H9 (cell line): ENCODE measurements at regions not wholly inside any gene's neighbourhood (a gene's known extent, or its start where the extent isn't known, plus 50 kb on each side); places are given as distances from the start of the nearest gene placed in this dataset.

ENCODE experiments used
- DNase-seq: peaks from one replicate; pipeline ENCODE4 v3.0.0-alpha.2; 2017
- H2AFZ ChIP-seq: one replicate; pipeline ENCODE4 v1.6.1; 2013; ENCODE audit warnings: mild to moderate bottlenecking, low read length, control low read depth, moderate library complexity
- H2AK5ac ChIP-seq: 2 replicates; pipeline ENCODE4 v1.6.1; 2013; ENCODE audit warnings: low read length, control low read depth, mixed read lengths; ENCODE audit not compliant: insufficient read length
- H2BK120ac ChIP-seq: one replicate; pipeline ENCODE4 v1.6.1; 2013; ENCODE audit warnings: low read depth, mild to moderate bottlenecking, low read length, control low read depth, inconsistent platforms; ENCODE audit not compliant: poor library complexity, severe bottlenecking
- H2BK12ac ChIP-seq: 2 replicates; pipeline ENCODE4 v1.6.1; 2013; ENCODE audit warnings: low read length, control low read depth, mixed read lengths, low read depth; ENCODE audit not compliant: insufficient read length
- H2BK15ac ChIP-seq: 2 replicates; pipeline ENCODE4 v1.6.1; 2013; ENCODE audit warnings: low read depth, low read length, control low read depth
- H2BK20ac ChIP-seq: one replicate; pipeline ENCODE4 v1.6.1; 2013; ENCODE audit warnings: low read depth, mild to moderate bottlenecking, low read length, control low read depth, inconsistent platforms; ENCODE audit not compliant: poor library complexity, severe bottlenecking
- H2BK5ac ChIP-seq: 2 replicates; pipeline ENCODE4 v1.6.1; 2013; ENCODE audit warnings: low read length, control low read depth, mixed read lengths; ENCODE audit not compliant: insufficient read length
- H3K14ac ChIP-seq: 2 replicates; pipeline ENCODE4 v1.6.1; 2013; ENCODE audit warnings: low read length, control low read depth; ENCODE audit not compliant: insufficient read depth
- H3K18ac ChIP-seq: 2 replicates; pipeline ENCODE4 v1.6.1; 2013; ENCODE audit warnings: low read depth, mild to moderate bottlenecking, mixed read lengths, low read length, control low read depth; ENCODE audit not compliant: insufficient read length
- H3K23ac ChIP-seq: 2 replicates; pipeline ENCODE4 v1.6.1; 2013; ENCODE audit warnings: low read length, control low read depth, mixed read lengths, low read depth; ENCODE audit not compliant: insufficient read length
- H3K23me2 ChIP-seq: 2 replicates; pipeline ENCODE4 v1.6.1; 2013; ENCODE audit warnings: low read depth, mild to moderate bottlenecking, mixed read lengths, low read length, control low read depth; ENCODE audit not compliant: insufficient read length, poor library complexity, severe bottlenecking
- H3K27ac ChIP-seq: 2 replicates; pipeline ENCODE4 v1.5.1; 2013; ENCODE audit warnings: low read length, control low read depth, mixed read lengths, low read depth; ENCODE audit not compliant: insufficient read length
- H3K27me3 ChIP-seq: 2 replicates; pipeline ENCODE4 v1.6.1; 2013; ENCODE audit warnings: low read length, control low read depth, inconsistent platforms; ENCODE audit not compliant: insufficient read depth
- H3K4ac ChIP-seq: 2 replicates; pipeline ENCODE4 v1.6.1; 2013; ENCODE audit warnings: low read depth, mild to moderate bottlenecking, control low read depth, inconsistent platforms, low read length, moderate library complexity
- H3K4me1 ChIP-seq: 2 replicates; pipeline ENCODE4 v1.6.1; 2013; ENCODE audit warnings: low read length, control low read depth, inconsistent platforms; ENCODE audit not compliant: insufficient read depth
- H3K4me2 ChIP-seq: 2 replicates; pipeline ENCODE4 v1.6.1; 2013; ENCODE audit warnings: low read length, control low read depth, mixed read lengths; ENCODE audit not compliant: insufficient read length, insufficient read depth
- H3K56ac ChIP-seq: 2 replicates; pipeline ENCODE4 v1.6.1; 2013; ENCODE audit warnings: low read depth, mild to moderate bottlenecking, mixed read lengths, low read length, control low read depth; ENCODE audit not compliant: insufficient read length
- H3K79me1 ChIP-seq: 2 replicates; pipeline ENCODE4 v1.6.1; 2013; ENCODE audit warnings: low read depth, mild to moderate bottlenecking, moderate library complexity, low read length, control low read depth, inconsistent platforms; ENCODE audit not compliant: insufficient read depth, poor library complexity, severe bottlenecking
- H3K79me2 ChIP-seq: 2 replicates; pipeline ENCODE4 v1.6.1; 2013; ENCODE audit warnings: low read length, control low read depth, inconsistent platforms; ENCODE audit not compliant: insufficient read depth
- H3K9ac ChIP-seq: 2 replicates; pipeline ENCODE4 v1.6.1; 2013; ENCODE audit warnings: low read length, control low read depth, mixed read lengths; ENCODE audit not compliant: insufficient read length; ENCODE audit errors: extremely low read depth
- H3K9me3 ChIP-seq: one replicate; pipeline ENCODE4 v1.6.1; 2013; ENCODE audit warnings: low read depth, low read length, inconsistent platforms; ENCODE audit not compliant: control insufficient read depth
- H3T11ph ChIP-seq: one replicate; pipeline ENCODE4 v1.6.1; 2013; ENCODE audit warnings: mild to moderate bottlenecking, low read length, control low read depth, inconsistent platforms
- H4K20me1 ChIP-seq: one replicate; pipeline ENCODE4 v1.6.1; 2013; ENCODE audit not compliant: control insufficient read depth, insufficient read length, insufficient read depth
- H4K5ac ChIP-seq: 2 replicates; pipeline ENCODE4 v1.6.1; 2013; ENCODE audit warnings: low read depth, mild to moderate bottlenecking, mixed read lengths, low read length, control low read depth; ENCODE audit not compliant: insufficient read length
- H4K8ac ChIP-seq: replicated peaks from 2 replicates; pipeline ENCODE4 v1.6.1; 2013; ENCODE audit warnings: low read length, control low read depth, mixed read lengths, low read depth; ENCODE audit not compliant: insufficient read length
- H4K91ac ChIP-seq: 2 replicates; pipeline ENCODE4 v1.6.1; 2013; ENCODE audit warnings: low read depth, mild to moderate bottlenecking, moderate library complexity, mixed read lengths, low read length, control low read depth; ENCODE audit not compliant: insufficient read length
- H3K27ac Mint-ChIP-seq, 3 experiments: 2 replicates in 2 of 3; 3 replicates in 1 of 3; pipeline ENCODE4 v1.8.0; 2020 to 2021; ENCODE audit warnings: mixed read lengths in 3 of 3, mild to moderate bottlenecking in 1 of 3, moderate library complexity in 1 of 3
- H3K27me3 Mint-ChIP-seq: 2 replicates; pipeline ENCODE4 v1.8.0; 2021; ENCODE audit warnings: low read depth, mild to moderate bottlenecking, moderate library complexity, mixed read lengths
- H3K36me3 Mint-ChIP-seq, 3 experiments: 2 replicates in 2 of 3; 3 replicates in 1 of 3; pipeline ENCODE4 v1.8.0; 2020 to 2021; ENCODE audit warnings: low read depth in 3 of 3, mixed read lengths in 3 of 3; ENCODE audit not compliant: insufficient read depth in 1 of 3
- H3K4me1 Mint-ChIP-seq, 2 experiments: 2 replicates each; pipeline ENCODE4 v1.8.0; 2020; ENCODE audit warnings: mixed read lengths in 2 of 2
- H3K4me3 Mint-ChIP-seq, 2 experiments: 2 replicates in 1 of 2; 3 replicates in 1 of 2; pipeline ENCODE4 v1.8.0; 2020 to 2021; ENCODE audit warnings: mild to moderate bottlenecking in 2 of 2, mixed read lengths in 2 of 2, moderate library complexity in 1 of 2
- H3K9me3 Mint-ChIP-seq, 2 experiments: 2 replicates in 1 of 2; 3 replicates in 1 of 2; pipeline ENCODE4 v1.8.0; 2020; ENCODE audit warnings: mild to moderate bottlenecking in 2 of 2, mixed read lengths in 2 of 2, moderate library complexity in 1 of 2
- CTCF ChIP-seq: fragments of 200-600 bp; sonication (generic); conservative IDR thresholded peaks from 3 replicates; pipeline ENCODE4 v1.8.0; 2021; ENCODE audit warnings: antibody characterized with exemption, mild to moderate bottlenecking

DNA sequence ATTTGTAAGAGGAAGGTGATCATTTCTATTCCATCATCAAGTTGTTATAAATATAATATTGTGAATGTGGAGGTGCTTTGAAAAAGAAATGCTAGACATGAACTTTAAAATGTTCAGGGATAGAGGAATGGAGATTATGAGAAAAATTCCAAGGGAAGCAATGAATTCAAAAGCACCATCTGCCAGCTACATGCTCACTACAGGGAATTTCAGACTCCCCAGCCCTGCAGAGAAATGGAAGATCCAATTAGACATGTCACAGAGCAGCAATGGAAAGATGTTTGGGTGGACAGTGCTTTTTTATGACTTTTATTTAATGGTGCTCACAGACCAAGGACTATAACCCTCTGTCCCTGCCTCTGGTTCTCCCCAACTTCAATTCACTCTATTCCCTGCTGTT is 209.7 kb downstream of the ESM1 start:
- no peak overlapping the region for H3K14ac ChIP-seq
- H3K36me3 Mint-ChIP-seq: no peaks in the 10 kb centered on the region
- H3K23ac ChIP-seq: no peak overlapping the region
- H3T11ph ChIP-seq: no peak overlapping the region
- no peak overlapping the region for H2BK20ac ChIP-seq
- no peak overlapping the region for H2BK5ac ChIP-seq
- no peak overlapping the region for H4K5ac ChIP-seq
- H4K91ac ChIP-seq: no peak overlapping the region
- H2BK15ac ChIP-seq: no peak overlapping the region
- no peaks in the 10 kb centered on the region for H3K27me3 Mint-ChIP-seq
- H3K23me2 ChIP-seq: no peaks in the 10 kb centered on the region
- no peaks in the 10 kb centered on the region for H3K4me1 ChIP-seq
- H3K27ac ChIP-seq: no peak overlapping the region
- no peaks in the 10 kb centered on the region for H3K27me3 ChIP-seq
- no peak overlapping the region for H3K18ac ChIP-seq
- H3K79me2 ChIP-seq: no peaks in the 10 kb centered on the region
- H4K20me1 ChIP-seq: no peaks in the 10 kb centered on the region
- H3K4ac ChIP-seq: no peak overlapping the region
- TF ChIP-seq CTCF: no peak
- no peaks in the 10 kb centered on the region; a peak in 2 of 4 replicates for H3K4me1 Mint-ChIP-seq
- H3K79me1 ChIP-seq: no peaks in the 10 kb centered on the region
- H3K9me3 Mint-ChIP-seq: no peaks in the 10 kb centered on the region; a peak in 1 of 5 replicates
- H2AFZ ChIP-seq: no peak overlapping the region
- no peak overlapping the region for H2AK5ac ChIP-seq
- H3K27ac Mint-ChIP-seq: no peak overlapping the region; a peak in 1 of 7 replicates
- H2BK120ac ChIP-seq: no peak overlapping the region
- H4K8ac ChIP-seq: no peak overlapping the region
- no peak for DNase-seq
- H3K4me2 ChIP-seq: no peak overlapping the region
- H3K56ac ChIP-seq: no peak overlapping the region
- no peak overlapping the region for H2BK12ac ChIP-seq
- no peaks in the 10 kb centered on the region for H3K9me3 ChIP-seq
- H3K4me3 Mint-ChIP-seq: no peak overlapping the region
- H3K9ac ChIP-seq: no peak overlapping the region
